ENCODE measurements at regions not wholly inside any gene's neighbourhood (a gene's known extent, or its start where the extent isn't known, plus 50 kb on each side); places are given as distances from the start of the nearest gene placed in this dataset.

DNA sequence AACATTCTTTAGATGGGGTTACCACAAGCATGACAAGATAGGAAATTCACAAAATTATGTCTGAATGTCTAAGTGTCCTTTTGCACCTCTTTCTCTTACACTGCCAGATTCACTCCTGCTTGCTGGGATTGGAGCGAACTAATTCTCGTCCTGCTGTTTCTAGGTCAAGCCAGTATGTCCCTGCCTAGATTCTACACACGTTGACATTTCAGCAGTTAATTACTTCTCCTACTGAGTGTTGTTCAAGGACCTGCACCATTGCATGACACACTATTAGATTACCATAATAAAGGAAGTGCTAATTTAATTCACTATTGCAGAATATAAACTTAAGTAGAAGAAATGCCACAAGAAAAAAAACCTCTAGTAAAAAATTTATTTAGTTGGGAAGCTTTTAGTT lies 1911.7 kb downstream of the PCDH7 start:
- TF ChIP-seq ZNF70 (CRISPR knock-in tag; IDR thresholded peaks at IDR 0.05) (no peak), TOX (CRISPR knock-in tag; IDR thresholded peaks at IDR 0.05; ENCODE audit: borderline replicate concordance) (no peak), GLIS3 (CRISPR knock-in tag; IDR thresholded peaks at IDR 0.05) (no peak), RARB (CRISPR knock-in tag; IDR thresholded peaks at IDR 0.05) (no peak), ZFP30 (CRISPR knock-in tag; IDR thresholded peaks at IDR 0.05) (no peak), ARNTL (CRISPR knock-in tag; IDR thresholded peaks at IDR 0.05; ENCODE audit: borderline replicate concordance, low read depth) (no peak), TCF4 (CRISPR knock-in tag; IDR thresholded peaks at IDR 0.05; ENCODE audit: borderline replicate concordance) (no peak), ZFP3 (CRISPR knock-in tag; IDR thresholded peaks at IDR 0.05) (no peak), OSR1 (CRISPR knock-in tag; IDR thresholded peaks at IDR 0.05) (no peak), CSDC2 (CRISPR knock-in tag; IDR thresholded peaks at IDR 0.05) (no peak)
- TF ChIP-seq, protein P1, sequence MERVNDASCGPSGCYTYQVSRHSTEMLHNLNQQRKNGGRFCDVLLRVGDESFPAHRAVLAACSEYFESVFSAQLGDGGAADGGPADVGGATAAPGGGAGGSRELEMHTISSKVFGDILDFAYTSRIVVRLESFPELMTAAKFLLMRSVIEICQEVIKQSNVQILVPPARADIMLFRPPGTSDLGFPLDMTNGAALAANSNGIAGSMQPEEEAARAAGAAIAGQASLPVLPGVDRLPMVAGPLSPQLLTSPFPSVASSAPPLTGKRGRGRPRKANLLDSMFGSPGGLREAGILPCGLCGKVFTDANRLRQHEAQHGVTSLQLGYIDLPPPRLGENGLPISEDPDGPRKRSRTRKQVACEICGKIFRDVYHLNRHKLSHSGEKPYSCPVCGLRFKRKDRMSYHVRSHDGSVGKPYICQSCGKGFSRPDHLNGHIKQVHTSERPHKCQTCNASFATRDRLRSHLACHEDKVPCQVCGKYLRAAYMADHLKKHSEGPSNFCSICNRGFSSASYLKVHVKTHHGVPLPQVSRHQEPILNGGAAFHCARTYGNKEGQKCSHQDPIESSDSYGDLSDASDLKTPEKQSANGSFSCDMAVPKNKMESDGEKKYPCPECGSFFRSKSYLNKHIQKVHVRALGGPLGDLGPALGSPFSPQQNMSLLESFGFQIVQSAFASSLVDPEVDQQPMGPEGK (CRISPR knock-in tag; IDR thresholded peaks at IDR 0.05; ENCODE audit: borderline replicate concordance) = no peak
- TF ChIP-seq, protein P2, sequence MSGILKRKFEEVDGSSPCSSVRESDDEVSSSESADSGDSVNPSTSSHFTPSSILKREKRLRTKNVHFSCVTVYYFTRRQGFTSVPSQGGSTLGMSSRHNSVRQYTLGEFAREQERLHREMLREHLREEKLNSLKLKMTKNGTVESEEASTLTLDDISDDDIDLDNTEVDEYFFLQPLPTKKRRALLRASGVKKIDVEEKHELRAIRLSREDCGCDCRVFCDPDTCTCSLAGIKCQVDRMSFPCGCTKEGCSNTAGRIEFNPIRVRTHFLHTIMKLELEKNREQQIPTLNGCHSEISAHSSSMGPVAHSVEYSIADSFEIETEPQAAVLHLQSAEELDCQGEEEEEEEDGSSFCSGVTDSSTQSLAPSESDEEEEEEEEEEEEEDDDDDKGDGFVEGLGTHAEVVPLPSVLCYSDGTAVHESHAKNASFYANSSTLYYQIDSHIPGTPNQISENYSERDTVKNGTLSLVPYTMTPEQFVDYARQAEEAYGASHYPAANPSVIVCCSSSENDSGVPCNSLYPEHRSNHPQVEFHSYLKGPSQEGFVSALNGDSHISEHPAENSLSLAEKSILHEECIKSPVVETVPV (CRISPR knock-in tag; IDR thresholded peaks at IDR 0.05) = no peak
- TF ChIP-seq, protein P3, sequence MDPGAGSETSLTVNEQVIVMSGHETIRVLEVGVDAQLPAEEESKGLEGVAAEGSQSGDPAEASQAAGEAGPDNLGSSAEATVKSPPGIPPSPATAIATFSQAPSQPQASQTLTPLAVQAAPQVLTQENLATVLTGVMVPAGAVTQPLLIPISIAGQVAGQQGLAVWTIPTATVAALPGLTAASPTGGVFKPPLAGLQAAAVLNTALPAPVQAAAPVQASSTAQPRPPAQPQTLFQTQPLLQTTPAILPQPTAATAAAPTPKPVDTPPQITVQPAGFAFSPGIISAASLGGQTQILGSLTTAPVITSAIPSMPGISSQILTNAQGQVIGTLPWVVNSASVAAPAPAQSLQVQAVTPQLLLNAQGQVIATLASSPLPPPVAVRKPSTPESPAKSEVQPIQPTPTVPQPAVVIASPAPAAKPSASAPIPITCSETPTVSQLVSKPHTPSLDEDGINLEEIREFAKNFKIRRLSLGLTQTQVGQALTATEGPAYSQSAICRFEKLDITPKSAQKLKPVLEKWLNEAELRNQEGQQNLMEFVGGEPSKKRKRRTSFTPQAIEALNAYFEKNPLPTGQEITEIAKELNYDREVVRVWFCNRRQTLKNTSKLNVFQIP (CRISPR knock-in tag; IDR thresholded peaks at IDR 0.05; ENCODE audit: borderline replicate concordance, low read depth) = no peak
- TF ChIP-seq, protein P4, sequence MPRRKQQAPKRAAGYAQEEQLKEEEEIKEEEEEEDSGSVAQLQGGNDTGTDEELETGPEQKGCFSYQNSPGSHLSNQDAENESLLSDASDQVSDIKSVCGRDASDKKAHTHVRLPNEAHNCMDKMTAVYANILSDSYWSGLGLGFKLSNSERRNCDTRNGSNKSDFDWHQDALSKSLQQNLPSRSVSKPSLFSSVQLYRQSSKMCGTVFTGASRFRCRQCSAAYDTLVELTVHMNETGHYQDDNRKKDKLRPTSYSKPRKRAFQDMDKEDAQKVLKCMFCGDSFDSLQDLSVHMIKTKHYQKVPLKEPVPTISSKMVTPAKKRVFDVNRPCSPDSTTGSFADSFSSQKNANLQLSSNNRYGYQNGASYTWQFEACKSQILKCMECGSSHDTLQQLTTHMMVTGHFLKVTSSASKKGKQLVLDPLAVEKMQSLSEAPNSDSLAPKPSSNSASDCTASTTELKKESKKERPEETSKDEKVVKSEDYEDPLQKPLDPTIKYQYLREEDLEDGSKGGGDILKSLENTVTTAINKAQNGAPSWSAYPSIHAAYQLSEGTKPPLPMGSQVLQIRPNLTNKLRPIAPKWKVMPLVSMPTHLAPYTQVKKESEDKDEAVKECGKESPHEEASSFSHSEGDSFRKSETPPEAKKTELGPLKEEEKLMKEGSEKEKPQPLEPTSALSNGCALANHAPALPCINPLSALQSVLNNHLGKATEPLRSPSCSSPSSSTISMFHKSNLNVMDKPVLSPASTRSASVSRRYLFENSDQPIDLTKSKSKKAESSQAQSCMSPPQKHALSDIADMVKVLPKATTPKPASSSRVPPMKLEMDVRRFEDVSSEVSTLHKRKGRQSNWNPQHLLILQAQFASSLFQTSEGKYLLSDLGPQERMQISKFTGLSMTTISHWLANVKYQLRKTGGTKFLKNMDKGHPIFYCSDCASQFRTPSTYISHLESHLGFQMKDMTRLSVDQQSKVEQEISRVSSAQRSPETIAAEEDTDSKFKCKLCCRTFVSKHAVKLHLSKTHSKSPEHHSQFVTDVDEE (CRISPR knock-in tag; IDR thresholded peaks at IDR 0.05) = no peak

Measured in SK-N-SH treated with all-trans-retinoic acid at 6 μM for 48 hours (cell line).